Endothelial cell of umbilical vein (primary cell): ENCODE measurements at regions not wholly inside any gene's neighbourhood (a gene's known extent, or its start where the extent isn't known, plus 50 kb on each side); places are given as distances from the start of the nearest gene placed in this dataset.

Source experiments
- EZH2 ChIP-seq: IDR thresholded peaks from 2 replicates; pipeline ENCODE4 v1.6.1; 2012; ENCODE audit warnings: borderline replicate concordance, low read depth, mild to moderate bottlenecking, moderate library complexity, low read length, inconsistent platforms; ENCODE audit not compliant: severe bottlenecking
- FOS ChIP-seq: IDR thresholded peaks from 2 replicates; pipeline ENCODE4 v1.6.1; 2011; ENCODE audit warnings: mild to moderate bottlenecking, low read length, moderate library complexity, borderline replicate concordance; ENCODE audit not compliant: insufficient read depth
- GATA2 ChIP-seq: IDR thresholded peaks from 2 replicates; pipeline ENCODE4 v1.7.0; 2011; ENCODE audit warnings: low read depth, mild to moderate bottlenecking, moderate library complexity, mixed read lengths, low read length; ENCODE audit not compliant: insufficient read length, insufficient read depth
- JUN ChIP-seq: IDR thresholded peaks from 2 replicates; pipeline ENCODE4 v1.6.1; 2011; ENCODE audit warnings: borderline replicate concordance, low read depth; ENCODE audit not compliant: insufficient read length, insufficient read depth
- MAX ChIP-seq: IDR thresholded peaks from 2 replicates; pipeline ENCODE4 v1.6.1; 2011; ENCODE audit not compliant: insufficient read depth, insufficient read length
- MYC ChIP-seq: IDR thresholded peaks from one replicate; pipeline ENCODE4 v1.6.1; 2011; ENCODE audit warnings: mild to moderate bottlenecking, low read depth, low read length
- POLR2A ChIP-seq: IDR thresholded peaks from 2 replicates; pipeline ENCODE4 v1.6.1; 2012; ENCODE audit warnings: low read depth, mild to moderate bottlenecking, control low read depth, low read length
- POLR2AphosphoS5 ChIP-seq: IDR thresholded peaks from 2 replicates; pipeline ENCODE4 v1.6.1; 2012; ENCODE audit warnings: low read depth, mild to moderate bottlenecking, control low read depth, low read length, moderate library complexity; ENCODE audit not compliant: insufficient read depth
- TF ChIP-seq, protein P1 (sequence below), 2 donors: IDR thresholded peaks; 1 replicate in 1 of 2; 2 replicates in 1 of 2; pipeline ENCODE4 v1.5.1; 2011; ENCODE audit warnings: low read length in 2 of 2, mild to moderate bottlenecking in 2 of 2, moderate library complexity in 2 of 2, control low read depth in 1 of 2, inconsistent platforms in 1 of 2, low read depth in 1 of 2; ENCODE audit not compliant: insufficient read depth in 1 of 2; ENCODE audit errors: extremely low read depth in 1 of 2

- TF ChIP-seq, protein P1, sequence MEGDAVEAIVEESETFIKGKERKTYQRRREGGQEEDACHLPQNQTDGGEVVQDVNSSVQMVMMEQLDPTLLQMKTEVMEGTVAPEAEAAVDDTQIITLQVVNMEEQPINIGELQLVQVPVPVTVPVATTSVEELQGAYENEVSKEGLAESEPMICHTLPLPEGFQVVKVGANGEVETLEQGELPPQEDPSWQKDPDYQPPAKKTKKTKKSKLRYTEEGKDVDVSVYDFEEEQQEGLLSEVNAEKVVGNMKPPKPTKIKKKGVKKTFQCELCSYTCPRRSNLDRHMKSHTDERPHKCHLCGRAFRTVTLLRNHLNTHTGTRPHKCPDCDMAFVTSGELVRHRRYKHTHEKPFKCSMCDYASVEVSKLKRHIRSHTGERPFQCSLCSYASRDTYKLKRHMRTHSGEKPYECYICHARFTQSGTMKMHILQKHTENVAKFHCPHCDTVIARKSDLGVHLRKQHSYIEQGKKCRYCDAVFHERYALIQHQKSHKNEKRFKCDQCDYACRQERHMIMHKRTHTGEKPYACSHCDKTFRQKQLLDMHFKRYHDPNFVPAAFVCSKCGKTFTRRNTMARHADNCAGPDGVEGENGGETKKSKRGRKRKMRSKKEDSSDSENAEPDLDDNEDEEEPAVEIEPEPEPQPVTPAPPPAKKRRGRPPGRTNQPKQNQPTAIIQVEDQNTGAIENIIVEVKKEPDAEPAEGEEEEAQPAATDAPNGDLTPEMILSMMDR (IDR thresholded peaks at IDR 0.05; ENCODE audit: extremely low read depth in 1 of 2, insufficient read depth in 1 of 2, low read depth in 1 of 2, low read length in 2 of 2): no peak
- TF ChIP-seq GATA2 (no peak), EZH2 (no peak), POLR2A (no peak), POLR2AphosphoS5 (no peak), FOS (no peak), JUN (no peak), MAX (no peak), MYC (no peak)
Measured at GRCh38 chr6:147831356-147831755, 322.9 kb downstream of the SAMD5 start.
